ENCODE measurements at regions not wholly inside any gene's neighbourhood (a gene's known extent, or its start where the extent isn't known, plus 50 kb on each side); places are given as distances from the start of the nearest gene placed in this dataset.

DNA sequence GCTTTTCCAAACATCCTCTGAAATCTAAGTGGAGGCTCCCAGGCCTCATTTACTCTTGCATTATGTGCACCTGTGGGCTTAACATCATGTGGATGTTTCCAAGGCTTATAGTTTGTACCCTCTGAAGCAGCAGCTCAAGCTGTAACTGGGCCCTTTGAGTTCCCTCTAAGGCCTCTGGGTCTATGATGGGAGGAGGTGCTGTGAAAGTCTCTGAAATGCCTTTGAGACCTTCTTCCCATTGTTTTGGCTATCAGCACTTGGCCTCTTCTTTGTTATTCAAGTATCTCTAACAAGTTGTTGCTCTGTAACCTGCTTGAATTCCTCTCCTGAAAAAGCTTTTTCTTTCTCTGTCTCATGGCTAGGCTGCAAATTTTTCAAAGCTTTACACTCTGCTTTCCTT is 58.1 kb upstream of the MYT1L start:
- H4K20me1 ChIP-seq (ENCODE audit: insufficient read depth): no peaks in the 10 kb centered on the region
- no peak overlapping the region for H3K4me3 ChIP-seq (replicated peaks in 1 of 2; ENCODE audit: low read depth in 1 of 2, low read length in 2 of 2)
- H3K9ac ChIP-seq (ENCODE audit: low read length): no peak overlapping the region
- no peaks in the 10 kb centered on the region for H3K27me3 ChIP-seq (ENCODE audit: insufficient read depth, low read length)
- ChIA-PET RAD21 (ENCODE audit: low non-redundant PET in 1 of 2, low total read pairs in 2 of 2, uncharacterized antibody in 2 of 2, unreplicated experiment in 2 of 2) (no interaction called here), POLR2A (no interaction called here), CTCF (no interaction called here)
- no peak overlapping the region for H3K27ac ChIP-seq (ENCODE audit: low read depth, low read length)
- no peaks in the 10 kb centered on the region for H3K4me1 ChIP-seq (ENCODE audit: control insufficient read depth in 1 of 2, insufficient read depth in 2 of 2, low read length in 2 of 2)
- H3K9me3 ChIP-seq (ENCODE audit: control insufficient read depth in 1 of 2, insufficient read depth in 1 of 2, low read depth in 1 of 2, low read length in 2 of 2): no peaks in the 10 kb centered on the region; a peak in 1 of 4 replicates
- intact Hi-C loops (cut with micrococcal nuclease): no loop called here
- ATAC-seq (no peak), DNase-seq (ENCODE audit: low read depth, low spot score) (no peak)
- no peaks in the 10 kb centered on the region for H3K79me2 ChIP-seq (ENCODE audit: insufficient read depth, low read length)
- no peaks in the 10 kb centered on the region for H3K36me3 ChIP-seq (ENCODE audit: control insufficient read depth in 1 of 2, insufficient read depth in 2 of 2, low read length in 2 of 2)
- TF ChIP-seq CBX3 (IDR thresholded peaks at IDR 0.05; ENCODE audit: low read depth) (no peak), FOSL1 (IDR thresholded peaks at IDR 0.05; ENCODE audit: low read depth) (no peak), EZH2phosphoT487 (IDR thresholded peaks at IDR 0.05; ENCODE audit: borderline replicate concordance) (no peak), SRF (IDR thresholded peaks at IDR 0.05; ENCODE audit: low read depth) (no peak), RAD21 (IDR thresholded peaks at IDR 0.05; ENCODE audit: low read depth) (no peak), YY1 (IDR thresholded peaks at IDR 0.05; ENCODE audit: extremely low read depth, insufficient replicate concordance, low read depth, low read length) (no peak), ELF1 (IDR thresholded peaks at IDR 0.05; ENCODE audit: borderline replicate concordance, low read depth) (no peak), CEBPB (IDR thresholded peaks at IDR 0.05; ENCODE audit: low read depth) (no peak), SP1 (IDR thresholded peaks at IDR 0.05; ENCODE audit: low read depth) (no peak), ZFX (IDR thresholded peaks at IDR 0.05) (no peak), SIN3A (IDR thresholded peaks at IDR 0.05; ENCODE audit: low read depth) (no peak), EGR1 (IDR thresholded peaks at IDR 0.05; ENCODE audit: low read depth) (no peak)
- TF ChIP-seq, protein P1, sequence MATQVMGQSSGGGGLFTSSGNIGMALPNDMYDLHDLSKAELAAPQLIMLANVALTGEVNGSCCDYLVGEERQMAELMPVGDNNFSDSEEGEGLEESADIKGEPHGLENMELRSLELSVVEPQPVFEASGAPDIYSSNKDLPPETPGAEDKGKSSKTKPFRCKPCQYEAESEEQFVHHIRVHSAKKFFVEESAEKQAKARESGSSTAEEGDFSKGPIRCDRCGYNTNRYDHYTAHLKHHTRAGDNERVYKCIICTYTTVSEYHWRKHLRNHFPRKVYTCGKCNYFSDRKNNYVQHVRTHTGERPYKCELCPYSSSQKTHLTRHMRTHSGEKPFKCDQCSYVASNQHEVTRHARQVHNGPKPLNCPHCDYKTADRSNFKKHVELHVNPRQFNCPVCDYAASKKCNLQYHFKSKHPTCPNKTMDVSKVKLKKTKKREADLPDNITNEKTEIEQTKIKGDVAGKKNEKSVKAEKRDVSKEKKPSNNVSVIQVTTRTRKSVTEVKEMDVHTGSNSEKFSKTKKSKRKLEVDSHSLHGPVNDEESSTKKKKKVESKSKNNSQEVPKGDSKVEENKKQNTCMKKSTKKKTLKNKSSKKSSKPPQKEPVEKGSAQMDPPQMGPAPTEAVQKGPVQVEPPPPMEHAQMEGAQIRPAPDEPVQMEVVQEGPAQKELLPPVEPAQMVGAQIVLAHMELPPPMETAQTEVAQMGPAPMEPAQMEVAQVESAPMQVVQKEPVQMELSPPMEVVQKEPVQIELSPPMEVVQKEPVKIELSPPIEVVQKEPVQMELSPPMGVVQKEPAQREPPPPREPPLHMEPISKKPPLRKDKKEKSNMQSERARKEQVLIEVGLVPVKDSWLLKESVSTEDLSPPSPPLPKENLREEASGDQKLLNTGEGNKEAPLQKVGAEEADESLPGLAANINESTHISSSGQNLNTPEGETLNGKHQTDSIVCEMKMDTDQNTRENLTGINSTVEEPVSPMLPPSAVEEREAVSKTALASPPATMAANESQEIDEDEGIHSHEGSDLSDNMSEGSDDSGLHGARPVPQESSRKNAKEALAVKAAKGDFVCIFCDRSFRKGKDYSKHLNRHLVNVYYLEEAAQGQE (IDR thresholded peaks at IDR 0.05; ENCODE audit: low read depth): no peak
- TF ChIP-seq, protein P2, sequence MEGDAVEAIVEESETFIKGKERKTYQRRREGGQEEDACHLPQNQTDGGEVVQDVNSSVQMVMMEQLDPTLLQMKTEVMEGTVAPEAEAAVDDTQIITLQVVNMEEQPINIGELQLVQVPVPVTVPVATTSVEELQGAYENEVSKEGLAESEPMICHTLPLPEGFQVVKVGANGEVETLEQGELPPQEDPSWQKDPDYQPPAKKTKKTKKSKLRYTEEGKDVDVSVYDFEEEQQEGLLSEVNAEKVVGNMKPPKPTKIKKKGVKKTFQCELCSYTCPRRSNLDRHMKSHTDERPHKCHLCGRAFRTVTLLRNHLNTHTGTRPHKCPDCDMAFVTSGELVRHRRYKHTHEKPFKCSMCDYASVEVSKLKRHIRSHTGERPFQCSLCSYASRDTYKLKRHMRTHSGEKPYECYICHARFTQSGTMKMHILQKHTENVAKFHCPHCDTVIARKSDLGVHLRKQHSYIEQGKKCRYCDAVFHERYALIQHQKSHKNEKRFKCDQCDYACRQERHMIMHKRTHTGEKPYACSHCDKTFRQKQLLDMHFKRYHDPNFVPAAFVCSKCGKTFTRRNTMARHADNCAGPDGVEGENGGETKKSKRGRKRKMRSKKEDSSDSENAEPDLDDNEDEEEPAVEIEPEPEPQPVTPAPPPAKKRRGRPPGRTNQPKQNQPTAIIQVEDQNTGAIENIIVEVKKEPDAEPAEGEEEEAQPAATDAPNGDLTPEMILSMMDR (IDR thresholded peaks at IDR 0.05 in 2 of 3, conservative IDR thresholded peaks at IDR 0.05 in 1 of 3; ENCODE audit: borderline replicate concordance in 1 of 3, insufficient read depth in 1 of 3, low read depth in 2 of 3, low read length in 2 of 3): no peak
- H2AFZ ChIP-seq (ENCODE audit: low read depth, low read length, poor library complexity, severe bottlenecking): no peak overlapping the region
- no peaks in the 10 kb centered on the region for H3K9me2 ChIP-seq (ENCODE audit: insufficient read depth)
- BruUV-seq (replicated peaks): no TSS peak
- no peak overlapping the region for H3K4me2 ChIP-seq (ENCODE audit: low read length)

All from HCT116 (cell line).